HUES6 (cell line): ENCODE measurements at regions not wholly inside any gene's neighbourhood (a gene's known extent, or its start where the extent isn't known, plus 50 kb on each side); places are given as distances from the start of the nearest gene placed in this dataset.
A peak's percentile ranks its signal among the peaks of the same experiment; 100 is the strongest.

Experiments
- H3K27ac ChIP-seq: 2 replicates; pipeline ENCODE4 v1.7.0; 2013; ENCODE audit warnings: low read depth, mild to moderate bottlenecking, low read length, inconsistent platforms
- H3K27me3 ChIP-seq: 2 replicates; pipeline ENCODE4 v1.6.1; 2013; ENCODE audit warnings: low read length; ENCODE audit not compliant: control insufficient read depth, insufficient read depth
- H3K36me3 ChIP-seq: 2 replicates; pipeline ENCODE4 v1.6.1; 2013; ENCODE audit warnings: low read length; ENCODE audit not compliant: control insufficient read depth, insufficient read depth
- H3K4me1 ChIP-seq: 2 replicates; pipeline ENCODE4 v1.6.1; 2013; ENCODE audit warnings: low read length; ENCODE audit not compliant: control insufficient read depth, insufficient read depth
- H3K4me3 ChIP-seq: 2 replicates; pipeline ENCODE4 v1.5.1; 2013; ENCODE audit warnings: low read depth, low read length
- H3K9ac ChIP-seq: one replicate; pipeline ENCODE4 v1.6.1; 2013; ENCODE audit warnings: mild to moderate bottlenecking, low read length
- H3K9me3 ChIP-seq: 2 replicates; pipeline ENCODE4 v1.6.1; 2013; ENCODE audit warnings: low read depth, low read length; ENCODE audit not compliant: control insufficient read depth, insufficient read depth

- Histone ChIP-seq H3K36me3 (no peaks in the 10 kb centered on the region), H3K27ac (no peak overlapping the region), H3K27me3 (peaks cover 12% of the 10 kb centered on the region; the same call in 1 of the 2 replicates), H3K4me1 (peaks cover 22% of the 10 kb centered on the region), H3K9ac (no peak overlapping the region), H3K4me3 (peak overlapping the region; percentile 0; the same call in 1 of the 2 replicates), H3K9me3 (no peaks in the 10 kb centered on the region)
These were observed 166.9 kb downstream of the ABHD5 start for GRCh38 chr3:43857361-43858293.

DNA sequence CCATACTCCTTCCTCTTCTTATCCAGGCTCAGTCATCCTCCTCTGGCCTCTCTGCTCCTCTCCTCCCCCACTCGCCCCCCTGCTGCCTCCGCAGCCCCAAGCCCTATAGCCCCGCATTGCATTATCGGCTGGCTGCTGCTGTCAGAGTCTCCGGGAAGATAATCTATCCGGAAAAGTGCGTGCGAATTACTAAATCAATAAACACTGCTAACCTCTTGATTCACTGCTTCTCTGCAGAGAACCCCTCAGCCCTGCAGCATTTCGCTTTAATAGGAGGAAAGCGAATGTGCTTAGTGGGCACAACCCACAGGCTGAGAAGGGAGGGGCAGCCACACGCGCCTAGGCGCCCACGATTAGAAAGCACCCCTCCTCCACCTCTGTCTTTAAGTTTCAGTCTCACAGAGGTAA lies 167.6 kb downstream of the ABHD5 start:
- peaks cover 25% of the 10 kb centered on the region for H3K4me1 ChIP-seq
- peak overlapping the region; percentile 31; the same call in 1 of the 2 replicates for H3K4me3 ChIP-seq
- peaks cover 15% of the 10 kb centered on the region; the same call in 1 of the 2 replicates for H3K27me3 ChIP-seq
- no peak overlapping the region for H3K9ac ChIP-seq
- no peaks in the 10 kb centered on the region for H3K36me3 ChIP-seq
- no peak overlapping the region for H3K27ac ChIP-seq
- H3K9me3 ChIP-seq = no peaks in the 10 kb centered on the region

- no peak overlapping the region for H3K4me3 ChIP-seq
- H3K9me3 ChIP-seq = no peaks in the 10 kb centered on the region
- H3K27me3 ChIP-seq = peaks cover 15% of the 10 kb centered on the region; the same call in 1 of the 2 replicates
- H3K36me3 ChIP-seq = no peaks in the 10 kb centered on the region
- H3K9ac ChIP-seq = no peak overlapping the region
- H3K27ac ChIP-seq = no peak overlapping the region
- H3K4me1 ChIP-seq = peaks cover 26% of the 10 kb centered on the region
These were observed 169.0 kb downstream of the ABHD5 start for GRCh38 chr3:43859766-43860165.

GRCh38 chr3:43861635-43862034 lies 170.9 kb downstream of the ABHD5 start:
- Histone ChIP-seq H3K4me3 (no peak overlapping the region), H3K27me3 (peaks cover 11% of the 10 kb centered on the region; the same call in 1 of the 2 replicates), H3K9ac (no peak overlapping the region), H3K9me3 (no peaks in the 10 kb centered on the region), H3K4me1 (peaks cover 21% of the 10 kb centered on the region), H3K27ac (no peak overlapping the region), H3K36me3 (no peaks in the 10 kb centered on the region)

DNA sequence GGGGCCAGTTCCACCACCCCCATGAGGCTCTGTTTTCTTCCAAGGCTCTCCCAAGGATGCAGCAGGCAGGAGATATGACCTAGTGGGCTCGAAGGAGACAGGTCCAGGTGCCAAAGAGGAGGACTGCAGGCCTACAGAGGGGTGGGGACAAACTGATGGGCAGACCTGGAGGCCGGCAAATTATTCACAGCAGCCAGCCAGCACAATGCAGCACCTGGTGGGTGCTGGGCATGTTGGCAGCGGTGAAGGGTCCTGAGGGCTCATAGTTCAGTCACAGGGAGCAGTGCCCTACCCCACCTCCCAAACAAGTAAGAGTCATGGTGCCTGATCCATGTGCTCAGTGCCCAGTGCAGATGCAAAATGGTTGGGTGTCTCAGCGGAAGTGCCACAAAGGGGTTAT lies 171.7 kb downstream of the ABHD5 start:
- Histone ChIP-seq H3K27ac (no peak overlapping the region), H3K9me3 (no peaks in the 10 kb centered on the region), H3K4me3 (no peak overlapping the region), H3K4me1 (peaks cover 20% of the 10 kb centered on the region), H3K36me3 (no peaks in the 10 kb centered on the region), H3K27me3 (peaks cover 8% of the 10 kb centered on the region; the same call in 1 of the 2 replicates), H3K9ac (no peak overlapping the region)

GRCh38 chr3:43862992-43863805 lies 172.5 kb downstream of the ABHD5 start:
- Histone ChIP-seq H3K4me1 (peaks cover 13% of the 10 kb centered on the region), H3K4me3 (no peak overlapping the region), H3K9me3 (no peaks in the 10 kb centered on the region), H3K36me3 (no peaks in the 10 kb centered on the region), H3K9ac (no peak overlapping the region), H3K27ac (no peak overlapping the region), H3K27me3 (peaks cover 8% of the 10 kb centered on the region; the same call in 1 of the 2 replicates)

DNA sequence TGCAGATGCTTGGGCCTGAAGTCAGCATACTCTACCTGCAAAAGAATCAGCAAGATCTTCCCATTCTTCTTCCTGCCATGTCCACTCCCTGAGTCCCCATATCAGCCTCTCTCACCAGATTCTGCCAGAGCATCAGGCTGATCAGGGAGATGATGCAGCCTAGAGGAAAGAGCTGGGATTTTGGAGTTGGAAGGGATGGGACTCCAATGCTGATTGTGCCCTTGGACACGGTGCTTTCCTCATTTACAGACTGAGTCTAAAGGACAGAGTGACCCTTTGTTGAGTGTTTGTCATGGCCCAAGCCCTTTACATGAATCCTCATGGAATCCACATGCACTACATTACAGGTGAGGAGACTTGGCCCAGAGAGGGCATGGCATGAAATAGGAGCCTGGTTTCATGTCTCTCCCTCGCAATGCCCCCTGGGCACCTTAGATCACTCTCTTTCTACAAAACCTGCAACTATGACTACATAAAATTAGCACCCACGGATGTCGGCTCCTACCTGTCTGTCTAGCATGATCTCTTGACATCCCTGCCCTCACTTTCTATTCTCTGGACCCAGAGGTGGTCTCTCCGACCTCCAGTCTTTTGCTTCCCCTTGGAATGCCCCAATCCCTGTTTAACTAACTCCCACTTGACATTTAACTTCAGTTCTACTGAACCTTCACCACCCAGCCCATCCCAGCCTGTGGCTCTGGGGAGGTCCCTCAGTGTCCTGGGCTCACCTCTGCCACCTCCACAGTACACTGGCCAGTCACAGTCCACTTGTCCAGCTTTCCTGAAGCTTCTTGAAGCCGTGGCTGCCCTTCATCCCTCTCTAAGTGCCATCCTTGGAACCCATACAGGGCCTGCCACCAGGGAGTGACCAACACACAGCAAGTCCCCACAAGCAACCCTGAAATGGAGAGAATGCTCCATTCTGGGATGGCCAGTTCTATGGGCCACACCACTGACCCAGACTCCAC lies 173.5 kb downstream of the ABHD5 start:
- no peak overlapping the region for H3K27ac ChIP-seq

GRCh38 chr3:43865351-43865750 lies 174.6 kb downstream of the ABHD5 start:
- H3K9ac ChIP-seq = no peak overlapping the region
- peaks cover 4% of the 10 kb centered on the region; the same call in 1 of the 2 replicates for H3K27me3 ChIP-seq
- peaks cover 17% of the 10 kb centered on the region for H3K4me1 ChIP-seq
- no peak overlapping the region for H3K27ac ChIP-seq
- no peaks in the 10 kb centered on the region for H3K36me3 ChIP-seq
- H3K4me3 ChIP-seq = no peak overlapping the region
- no peaks in the 10 kb centered on the region for H3K9me3 ChIP-seq

More for the DNA sequence above, 173.5 kb downstream of the ABHD5 start:
- Histone ChIP-seq H3K27me3 (peaks cover 4% of the 10 kb centered on the region; the same call in 1 of the 2 replicates), H3K36me3 (no peaks in the 10 kb centered on the region), H3K4me3 (no peak overlapping the region), H3K9ac (no peak overlapping the region), H3K9me3 (no peaks in the 10 kb centered on the region), H3K4me1 (peaks cover 8% of the 10 kb centered on the region; the same call in 1 of the 2 replicates)

GRCh38 chr3:43865887-43866528 lies 175.3 kb downstream of the ABHD5 start:
- H3K27me3 ChIP-seq = peaks cover 4% of the 10 kb centered on the region; the same call in 1 of the 2 replicates
- H3K4me1 ChIP-seq = peaks cover 22% of the 10 kb centered on the region
- no peaks in the 10 kb centered on the region for H3K9me3 ChIP-seq
- no peak overlapping the region for H3K4me3 ChIP-seq
- H3K27ac ChIP-seq = no peak overlapping the region
- H3K9ac ChIP-seq = no peak overlapping the region
- H3K36me3 ChIP-seq = no peaks in the 10 kb centered on the region
